Bronchial epithelial cell (primary cell): ENCODE measurements at regions not wholly inside any gene's neighbourhood (a gene's known extent, or its start where the extent isn't known, plus 50 kb on each side); places are given as distances from the start of the nearest gene placed in this dataset.

Experiments
- DNase-seq: peaks from one replicate; pipeline ENCODE4 v3.0.0-alpha.2; 2010; ENCODE audit warnings: low read depth
- FAIRE-seq: peaks from 2 replicates; lab custom pipeline; 2011; peaks lifted over from hg19 to GRCh38; lab: Jason Lieb, UNC
- H3K27me3 ChIP-seq: 2 replicates; pipeline ENCODE4 v1.5.1; 2011; ENCODE audit warnings: low read length; ENCODE audit not compliant: control insufficient read depth, insufficient read depth
- H3K36me3 ChIP-seq: 2 replicates; pipeline ENCODE4 v1.5.1; 2011; ENCODE audit warnings: low read length; ENCODE audit not compliant: control insufficient read depth, insufficient read depth
- H3K4me3 ChIP-seq: 2 replicates; pipeline ENCODE4 v1.5.1; 2011; ENCODE audit warnings: mild to moderate bottlenecking, low read depth, low read length, control low read depth
- TF ChIP-seq, protein P1 (sequence below): IDR thresholded peaks from 2 replicates; pipeline ENCODE4 v1.5.1; 2011; ENCODE audit warnings: mild to moderate bottlenecking, moderate library complexity, low read length, control low read depth, inconsistent platforms; ENCODE audit not compliant: insufficient read depth, severe bottlenecking

DNA sequence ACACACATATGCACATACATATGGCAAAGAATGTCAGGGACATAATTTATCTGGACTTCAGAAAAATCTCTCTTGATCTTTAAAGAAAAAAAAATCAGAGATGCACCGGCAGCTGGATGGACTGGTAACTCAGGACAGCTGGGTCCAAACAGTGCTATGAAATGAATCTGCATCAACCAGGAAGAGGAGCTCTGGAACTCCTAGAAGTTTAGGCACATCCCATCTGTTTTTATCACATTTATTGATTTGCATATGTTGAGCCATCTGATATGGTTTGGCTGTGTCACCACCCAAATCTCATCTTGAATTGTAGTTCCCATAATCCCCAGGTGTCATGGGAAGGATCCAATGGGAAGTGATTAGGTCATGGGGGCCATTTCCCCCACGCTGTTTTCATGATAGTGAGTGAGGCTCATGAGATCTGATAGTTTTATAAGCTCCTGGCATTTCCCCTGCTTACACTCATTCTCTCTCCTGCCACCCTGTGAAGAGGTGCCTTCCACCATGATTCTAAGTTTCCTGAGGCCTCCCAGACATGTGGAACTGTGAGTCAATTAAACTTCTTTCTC lies 87.7 kb upstream of the AKIP1 start:
- no peak for FAIRE-seq
- TF ChIP-seq, protein P1, sequence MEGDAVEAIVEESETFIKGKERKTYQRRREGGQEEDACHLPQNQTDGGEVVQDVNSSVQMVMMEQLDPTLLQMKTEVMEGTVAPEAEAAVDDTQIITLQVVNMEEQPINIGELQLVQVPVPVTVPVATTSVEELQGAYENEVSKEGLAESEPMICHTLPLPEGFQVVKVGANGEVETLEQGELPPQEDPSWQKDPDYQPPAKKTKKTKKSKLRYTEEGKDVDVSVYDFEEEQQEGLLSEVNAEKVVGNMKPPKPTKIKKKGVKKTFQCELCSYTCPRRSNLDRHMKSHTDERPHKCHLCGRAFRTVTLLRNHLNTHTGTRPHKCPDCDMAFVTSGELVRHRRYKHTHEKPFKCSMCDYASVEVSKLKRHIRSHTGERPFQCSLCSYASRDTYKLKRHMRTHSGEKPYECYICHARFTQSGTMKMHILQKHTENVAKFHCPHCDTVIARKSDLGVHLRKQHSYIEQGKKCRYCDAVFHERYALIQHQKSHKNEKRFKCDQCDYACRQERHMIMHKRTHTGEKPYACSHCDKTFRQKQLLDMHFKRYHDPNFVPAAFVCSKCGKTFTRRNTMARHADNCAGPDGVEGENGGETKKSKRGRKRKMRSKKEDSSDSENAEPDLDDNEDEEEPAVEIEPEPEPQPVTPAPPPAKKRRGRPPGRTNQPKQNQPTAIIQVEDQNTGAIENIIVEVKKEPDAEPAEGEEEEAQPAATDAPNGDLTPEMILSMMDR, result no peak
- no peak overlapping the region for H3K4me3 ChIP-seq

DNA sequence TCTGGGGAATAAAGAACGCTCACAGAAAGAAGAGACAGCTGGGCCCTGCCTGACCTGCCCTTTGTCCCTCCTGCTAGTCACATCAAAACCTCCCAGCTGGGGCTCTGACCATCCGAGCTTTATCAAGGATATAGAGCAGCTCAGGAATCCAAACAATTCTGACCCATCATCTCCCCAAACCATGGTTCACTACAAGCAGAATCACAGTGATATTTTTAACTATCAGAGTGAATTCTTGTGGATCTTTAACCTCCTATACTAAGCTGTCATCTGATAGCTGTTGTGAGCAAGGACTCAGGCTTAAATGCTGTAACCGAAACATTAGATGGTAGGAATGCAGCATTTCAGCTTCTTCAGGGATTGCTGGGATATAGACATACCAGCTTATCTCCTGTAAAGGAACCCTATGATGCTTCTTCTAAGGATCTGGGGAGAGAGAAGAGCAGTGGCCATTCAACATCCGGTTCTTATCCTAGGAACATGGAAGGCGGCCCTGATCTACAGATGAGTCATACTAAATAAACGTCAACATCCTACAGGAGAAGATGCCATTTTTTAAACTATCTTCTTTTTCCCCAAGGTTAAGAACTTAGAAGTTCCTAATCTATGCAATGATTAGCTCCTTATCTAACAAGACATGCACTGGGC lies 84.7 kb upstream of the AKIP1 start:
- FAIRE-seq (peak; percentile 52), DNase-seq (peak; percentile 64)

More for the DNA sequence above, 87.7 kb upstream of the AKIP1 start:
- Histone ChIP-seq H3K27me3 (no peaks in the 10 kb centered on the region), H3K36me3 (no peaks in the 10 kb centered on the region)
- no peak for DNase-seq

DNA sequence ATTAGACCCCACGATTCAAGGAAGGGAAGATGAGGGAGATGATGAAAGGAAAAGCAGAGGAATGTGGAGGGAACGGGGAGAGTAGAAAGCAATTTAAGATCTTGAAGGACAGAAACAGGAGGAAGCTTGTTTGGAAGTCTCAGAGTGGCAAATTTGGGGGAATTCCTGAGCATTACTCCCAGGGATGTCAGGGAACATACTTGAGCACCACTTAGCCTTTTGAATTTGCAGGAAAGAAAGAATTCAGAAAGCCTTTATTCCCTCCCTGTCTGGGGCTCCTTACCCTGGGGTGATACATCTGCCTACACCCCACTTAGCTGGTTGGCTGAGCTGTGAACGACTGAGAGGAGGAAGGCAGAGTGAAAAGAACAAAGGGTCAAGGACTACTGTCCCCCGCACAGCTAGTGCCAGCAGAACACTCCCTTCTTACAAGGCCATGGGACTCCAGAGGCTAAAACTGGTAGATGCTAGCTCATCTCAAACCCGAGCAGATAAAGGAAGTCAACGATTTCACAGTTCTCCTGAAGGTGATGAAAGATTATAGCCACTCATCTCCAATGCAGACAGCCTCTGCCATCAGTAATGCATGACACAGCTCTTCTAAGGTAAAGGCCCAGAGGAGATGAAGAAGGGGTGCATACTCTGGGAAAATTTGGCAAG lies 84.0 kb upstream of the AKIP1 start:
- no peaks in the 10 kb centered on the region for H3K27me3 ChIP-seq
- no peaks in the 10 kb centered on the region for H3K36me3 ChIP-seq
- TF ChIP-seq, protein P1, result no peak
- H3K4me3 ChIP-seq, result no peak overlapping the region
- FAIRE-seq, result peak; percentile 7
- peak; percentile 30 for DNase-seq

More for the DNA sequence above, 84.7 kb upstream of the AKIP1 start:
- Histone ChIP-seq H3K36me3 (no peaks in the 10 kb centered on the region), H3K27me3 (no peaks in the 10 kb centered on the region), H3K4me3 (no peak overlapping the region)
- TF ChIP-seq, protein P1, result no peak

DNA sequence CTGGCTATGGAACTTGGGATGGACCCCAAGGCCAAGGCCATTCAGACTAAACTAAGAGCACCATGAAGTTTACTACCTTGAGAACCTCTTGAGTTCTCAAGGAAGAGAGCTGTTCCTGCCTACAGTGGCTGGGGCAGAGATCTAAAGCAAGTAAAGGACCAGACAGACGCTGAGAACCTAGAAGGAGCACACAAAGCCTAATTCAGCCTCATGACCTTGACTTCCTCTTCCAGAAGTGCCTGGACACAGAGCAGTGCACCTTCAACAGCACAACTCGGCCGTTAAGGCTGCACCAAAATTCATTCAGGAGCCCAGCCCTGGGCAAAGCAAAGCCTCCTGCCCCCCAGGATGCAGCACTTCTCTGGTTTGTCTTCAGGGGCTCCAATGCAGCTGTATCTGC lies 82.9 kb upstream of the AKIP1 start:
- Histone ChIP-seq H3K36me3 (no peaks in the 10 kb centered on the region), H3K27me3 (no peaks in the 10 kb centered on the region), H3K4me3 (no peak overlapping the region)
- no peak for DNase-seq
- TF ChIP-seq, protein P1, result no peak
- FAIRE-seq, result no peak

DNA sequence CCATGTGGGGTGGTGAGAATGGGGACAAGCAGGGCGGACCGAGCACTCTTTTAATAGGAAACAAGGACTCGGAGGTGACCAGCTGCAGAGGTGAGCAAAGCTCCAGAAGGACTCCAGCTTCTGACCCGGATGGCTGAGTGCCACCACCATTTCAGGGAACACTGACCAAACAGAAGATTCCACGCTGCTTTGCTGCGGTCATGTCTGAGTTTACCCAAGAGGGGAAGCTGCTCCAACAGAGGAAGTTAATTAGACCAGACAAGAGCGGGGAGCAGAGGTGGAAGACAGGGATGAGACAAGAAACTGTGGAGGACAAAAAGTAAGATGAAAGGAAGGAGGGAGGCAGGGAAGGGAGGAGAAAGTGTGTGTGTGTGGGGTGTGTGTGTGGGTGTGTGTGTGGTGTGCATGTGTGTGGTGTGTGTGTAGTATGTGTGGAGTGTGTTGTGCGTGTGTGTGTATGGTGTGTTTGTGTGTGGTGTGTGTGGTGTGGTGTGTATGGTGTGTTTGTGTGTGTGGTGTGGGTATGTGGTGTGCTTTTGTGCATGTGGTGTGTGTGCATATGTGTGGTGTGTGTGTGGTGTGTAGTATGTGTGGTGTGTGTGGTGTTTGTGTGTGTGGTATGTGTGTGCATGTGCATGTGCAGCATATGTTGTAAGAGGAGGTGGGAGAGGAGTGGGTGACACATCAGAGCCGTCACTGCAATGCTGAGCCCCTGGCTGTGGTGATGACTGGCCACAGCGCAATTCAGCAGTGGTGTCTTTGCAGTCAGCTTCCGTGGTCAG lies 82.2 kb upstream of the AKIP1 start:
- Histone ChIP-seq H3K4me3 (no peak overlapping the region), H3K27me3 (no peaks in the 10 kb centered on the region), H3K36me3 (no peaks in the 10 kb centered on the region)
- FAIRE-seq (peak; percentile 98), DNase-seq (no peak)
- TF ChIP-seq, protein P1, result no peak
